ENCODE measurements at regions not wholly inside any gene's neighbourhood (a gene's known extent, or its start where the extent isn't known, plus 50 kb on each side); places are given as distances from the start of the nearest gene placed in this dataset.

DNA sequence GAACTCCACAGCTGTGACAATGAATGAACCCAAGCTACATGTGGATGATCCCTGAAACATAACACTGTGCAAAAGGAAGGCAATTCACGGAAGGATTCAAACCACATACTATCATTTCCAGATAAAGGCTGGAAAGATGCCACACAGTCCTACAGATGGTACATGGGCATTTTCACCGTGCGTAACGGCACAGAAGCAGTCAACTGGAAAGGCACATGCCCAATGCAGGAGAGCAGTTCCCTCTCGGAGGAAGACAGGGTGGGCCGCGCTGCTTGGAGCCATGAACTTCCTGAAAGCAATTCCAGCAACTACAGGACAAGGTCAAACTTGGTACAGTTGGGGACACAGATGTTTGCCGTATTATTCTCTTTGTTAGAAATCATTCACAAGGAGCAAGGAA is 103.7 kb downstream of the SHANK2 start:
- peak overlapping the region; percentile 66 to 96 for H3K27ac Mint-ChIP-seq
- ATAC-seq (no peak), DNase-seq (no peak)
- no peak overlapping the region for H3K4me3 Mint-ChIP-seq
- H3K9me3 Mint-ChIP-seq = no peaks in the 10 kb centered on the region
- peaks cover 58% of the 10 kb centered on the region for H3K27me3 Mint-ChIP-seq
- peaks cover 8% of the 10 kb centered on the region for H3K4me1 Mint-ChIP-seq

DNA sequence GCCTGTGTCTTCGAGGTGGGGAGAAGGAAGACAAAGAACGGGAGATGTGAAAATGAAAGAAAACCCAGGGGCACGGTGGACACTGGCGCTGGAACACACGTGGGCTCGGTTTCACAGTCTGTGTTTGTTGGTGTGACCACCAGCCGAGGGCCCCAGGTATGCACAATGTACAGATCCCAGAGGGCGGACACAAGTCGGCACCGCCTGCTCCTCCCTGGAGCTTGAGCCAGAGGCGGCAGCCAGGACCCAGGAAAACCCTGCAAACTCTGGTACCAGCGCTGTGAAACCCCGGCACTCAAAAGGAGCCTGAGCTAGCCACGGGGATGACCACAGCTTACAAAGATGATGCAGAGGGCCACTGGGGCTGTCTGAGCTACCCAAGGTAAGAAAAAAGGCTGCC is 105.0 kb downstream of the SHANK2 start:
- H3K9me3 Mint-ChIP-seq = no peaks in the 10 kb centered on the region
- peaks cover 2% of the 10 kb centered on the region for H3K4me1 Mint-ChIP-seq

DNA sequence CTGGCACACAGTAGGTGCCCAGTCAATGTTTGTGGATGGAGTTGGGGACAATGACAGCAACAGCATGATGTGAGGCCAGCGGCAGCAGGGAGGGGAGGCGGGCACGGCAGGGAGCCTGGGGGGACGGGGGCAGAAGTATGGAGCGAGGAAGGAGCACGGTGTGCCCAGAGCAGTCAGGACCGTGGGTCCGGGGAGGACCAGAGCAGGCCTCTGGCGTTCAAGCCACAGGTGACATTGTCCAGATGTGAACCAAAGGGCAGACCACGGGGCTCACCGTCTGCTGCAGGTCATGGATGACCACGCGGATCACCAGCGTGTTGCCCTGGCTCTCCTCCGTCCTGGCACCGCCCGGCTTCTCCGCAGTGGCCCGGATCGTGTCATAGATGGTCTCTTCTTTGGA is 105.5 kb downstream of the SHANK2 start:
- no peak overlapping the region for H3K27ac Mint-ChIP-seq
- H3K4me3 Mint-ChIP-seq = no peak overlapping the region
- no peaks in the 10 kb centered on the region for H3K9me3 Mint-ChIP-seq
- peaks cover 42% of the 10 kb centered on the region for H3K27me3 Mint-ChIP-seq
- DNase-seq = no peak
- ATAC-seq = no peak
- H3K4me1 Mint-ChIP-seq = no peaks in the 10 kb centered on the region

More for the DNA sequence above, 105.0 kb downstream of the SHANK2 start:
- H3K27ac Mint-ChIP-seq = no peak overlapping the region
- peaks cover 45% of the 10 kb centered on the region for H3K27me3 Mint-ChIP-seq
- no peak overlapping the region for H3K4me3 Mint-ChIP-seq
- DNase-seq = no peak
- no peak for ATAC-seq

- H3K27me3 Mint-ChIP-seq = peaks cover 36% of the 10 kb centered on the region
Observed at GRCh38 chr11:71145988-71146824, 106.2 kb downstream of the SHANK2 start.

DNA sequence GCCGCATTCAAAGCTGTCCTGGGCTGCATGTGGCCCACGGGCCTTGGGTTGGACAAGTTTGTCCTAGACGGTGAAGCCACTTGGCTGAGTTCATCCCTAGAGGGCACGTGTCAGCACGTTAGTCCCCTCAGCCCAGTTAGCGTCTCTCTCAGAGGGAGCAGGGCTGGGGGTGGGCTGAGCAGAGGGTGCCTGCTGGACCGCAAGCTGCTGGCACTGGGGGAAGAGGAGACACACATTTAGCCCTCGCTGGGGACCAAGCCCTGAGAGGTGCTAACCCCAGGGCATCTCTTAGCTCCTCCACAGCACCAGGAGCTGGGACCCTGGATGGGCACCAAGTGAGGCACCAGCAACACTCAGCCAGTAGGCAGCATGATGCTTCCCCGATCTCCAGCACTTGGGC is 107.0 kb downstream of the SHANK2 start:
- H3K27ac Mint-ChIP-seq = no peak overlapping the region
- no peak overlapping the region for H3K4me3 Mint-ChIP-seq
- no peaks in the 10 kb centered on the region for H3K9me3 Mint-ChIP-seq
- no peak for DNase-seq
- no peak for ATAC-seq
- H3K27me3 Mint-ChIP-seq = peaks cover 29% of the 10 kb centered on the region
- no peaks in the 10 kb centered on the region for H3K4me1 Mint-ChIP-seq

More at GRCh38 chr11:71145988-71146824, 106.2 kb downstream of the SHANK2 start:
- no peaks in the 10 kb centered on the region for H3K9me3 Mint-ChIP-seq
- DNase-seq (no peak), ATAC-seq (no peak)
- H3K4me1 Mint-ChIP-seq = no peaks in the 10 kb centered on the region
- H3K4me3 Mint-ChIP-seq = no peak overlapping the region
- H3K27ac Mint-ChIP-seq = no peak overlapping the region

- DNase-seq (no peak), ATAC-seq (no peak)
- H3K4me3 Mint-ChIP-seq = no peak overlapping the region
- H3K27me3 Mint-ChIP-seq = peaks cover 29% of the 10 kb centered on the region
- no peaks in the 10 kb centered on the region for H3K4me1 Mint-ChIP-seq
- H3K27ac Mint-ChIP-seq = peak overlapping the region in 1 of 2 donors; percentile 29
- no peaks in the 10 kb centered on the region for H3K9me3 Mint-ChIP-seq
Observed at GRCh38 chr11:71144736-71145135, 107.6 kb downstream of the SHANK2 start.

DNA sequence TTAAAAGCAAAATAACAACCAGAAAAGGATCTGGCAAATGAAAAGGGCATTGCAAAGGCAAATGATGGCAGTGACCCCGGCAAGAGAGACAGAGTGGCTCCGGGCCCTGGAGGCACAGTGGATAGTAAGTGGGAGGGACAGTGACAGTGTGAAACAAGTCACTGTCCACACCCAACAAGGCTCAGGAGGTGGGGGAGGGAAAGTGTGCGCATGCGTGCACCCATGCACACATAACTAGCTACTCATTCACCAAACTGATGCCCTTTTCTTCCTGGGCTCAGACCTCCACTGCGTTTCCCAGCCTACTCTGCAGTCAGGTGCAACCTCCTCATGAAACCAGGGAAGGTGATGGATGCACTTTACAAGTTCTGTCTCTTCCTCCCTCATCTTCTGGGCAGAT is 108.4 kb downstream of the SHANK2 start:
- Mint-ChIP-seq H3K4me1 (no peaks in the 10 kb centered on the region), H3K4me3 (no peak overlapping the region), H3K9me3 (no peaks in the 10 kb centered on the region), H3K27ac (no peak overlapping the region), H3K27me3 (peaks cover 26% of the 10 kb centered on the region)
- DNase-seq (no peak), ATAC-seq (no peak)

- DNase-seq = no peak
- no peak for ATAC-seq
- no peaks in the 10 kb centered on the region for H3K9me3 Mint-ChIP-seq
- H3K4me1 Mint-ChIP-seq = no peaks in the 10 kb centered on the region
- peaks cover 7% of the 10 kb centered on the region for H3K27me3 Mint-ChIP-seq
- H3K4me3 Mint-ChIP-seq = no peak overlapping the region
- H3K27ac Mint-ChIP-seq = no peak overlapping the region
Observed at GRCh38 chr11:71140206-71140919, 112.0 kb downstream of the SHANK2 start.

GRCh38 chr11:71139516-71140205 is 112.7 kb downstream of the SHANK2 start:
- Mint-ChIP-seq H3K27ac (no peak overlapping the region), H3K4me1 (no peaks in the 10 kb centered on the region), H3K27me3 (peaks cover under 1% of the 10 kb centered on the region), H3K9me3 (no peaks in the 10 kb centered on the region), H3K4me3 (no peak overlapping the region)
- DNase-seq (no peak), ATAC-seq (no peak)

- Mint-ChIP-seq H3K27ac (no peak overlapping the region), H3K27me3 (no peaks in the 10 kb centered on the region), H3K4me3 (no peak overlapping the region), H3K9me3 (no peaks in the 10 kb centered on the region), H3K4me1 (no peaks in the 10 kb centered on the region)
- ATAC-seq = no peak
- DNase-seq = no peak
Observed at GRCh38 chr11:71138737-71139425, 113.5 kb downstream of the SHANK2 start.

DNA sequence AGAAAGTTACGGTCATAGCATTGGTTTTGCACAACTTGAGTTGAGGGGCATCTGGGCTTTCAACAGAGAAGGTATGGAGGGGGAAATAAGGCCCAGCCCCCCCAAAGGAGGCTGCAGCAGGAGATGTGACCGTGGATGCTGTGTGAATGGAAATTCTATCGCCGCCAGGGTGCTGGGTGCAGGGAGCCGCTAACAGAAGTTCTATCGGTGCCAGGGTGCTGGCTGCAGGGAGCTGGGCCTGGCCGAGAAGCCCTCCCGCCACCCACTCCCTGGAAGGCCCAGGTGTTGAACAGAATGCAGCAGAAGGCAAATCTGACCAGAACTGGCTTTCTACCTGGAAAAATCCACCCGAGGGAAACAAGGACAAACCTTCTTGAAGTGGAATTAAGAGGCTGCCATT is 115.0 kb downstream of the SHANK2 start:
- DNase-seq = no peak
- no peaks in the 10 kb centered on the region for H3K9me3 Mint-ChIP-seq
- H3K4me3 Mint-ChIP-seq = no peak overlapping the region
- H3K27ac Mint-ChIP-seq = peak overlapping the region in 1 of 2 donors; percentile 49
- H3K4me1 Mint-ChIP-seq = no peaks in the 10 kb centered on the region
- ATAC-seq = no peak
- H3K27me3 Mint-ChIP-seq = no peaks in the 10 kb centered on the region

GRCh38 chr11:71136095-71136845 is 116.1 kb downstream of the SHANK2 start:
- no peak for ATAC-seq
- no peaks in the 10 kb centered on the region for H3K27me3 Mint-ChIP-seq

DNA sequence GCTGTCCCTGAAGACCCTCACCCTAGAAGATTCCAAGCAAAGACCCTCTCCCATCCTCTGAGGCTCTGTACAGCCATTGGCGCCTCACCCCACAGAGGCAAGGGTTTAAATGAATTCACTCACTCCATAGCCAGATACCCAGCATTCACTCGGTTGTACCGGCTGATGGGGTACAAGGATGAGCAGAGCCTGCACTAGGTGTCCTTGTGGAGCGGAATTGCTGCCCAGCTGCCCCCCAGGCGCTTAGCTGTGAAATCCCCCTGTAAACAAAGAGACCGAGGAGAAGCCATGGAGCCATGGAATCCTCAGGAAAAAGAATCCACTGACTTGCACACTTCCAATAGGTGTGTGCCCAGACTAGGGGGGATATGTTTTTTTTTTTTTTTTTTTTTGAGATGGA is 117.3 kb downstream of the SHANK2 start:
- H3K4me3 Mint-ChIP-seq = no peak overlapping the region
- H3K4me1 Mint-ChIP-seq = no peaks in the 10 kb centered on the region
- no peak overlapping the region for H3K27ac Mint-ChIP-seq
- ATAC-seq (no peak), DNase-seq (no peak)
- H3K27me3 Mint-ChIP-seq = no peaks in the 10 kb centered on the region
- H3K9me3 Mint-ChIP-seq = no peaks in the 10 kb centered on the region

More at GRCh38 chr11:71136095-71136845, 116.1 kb downstream of the SHANK2 start:
- Mint-ChIP-seq H3K27ac (no peak overlapping the region), H3K4me3 (no peak overlapping the region), H3K9me3 (no peaks in the 10 kb centered on the region), H3K4me1 (no peaks in the 10 kb centered on the region)
- no peak for DNase-seq

- Mint-ChIP-seq H3K4me3 (no peak overlapping the region), H3K4me1 (no peaks in the 10 kb centered on the region), H3K27me3 (no peaks in the 10 kb centered on the region), H3K9me3 (no peaks in the 10 kb centered on the region), H3K27ac (no peak overlapping the region)
- ATAC-seq (no peak), DNase-seq (no peak)
Observed at GRCh38 chr11:71133946-71134345, 118.4 kb downstream of the SHANK2 start.

DNA sequence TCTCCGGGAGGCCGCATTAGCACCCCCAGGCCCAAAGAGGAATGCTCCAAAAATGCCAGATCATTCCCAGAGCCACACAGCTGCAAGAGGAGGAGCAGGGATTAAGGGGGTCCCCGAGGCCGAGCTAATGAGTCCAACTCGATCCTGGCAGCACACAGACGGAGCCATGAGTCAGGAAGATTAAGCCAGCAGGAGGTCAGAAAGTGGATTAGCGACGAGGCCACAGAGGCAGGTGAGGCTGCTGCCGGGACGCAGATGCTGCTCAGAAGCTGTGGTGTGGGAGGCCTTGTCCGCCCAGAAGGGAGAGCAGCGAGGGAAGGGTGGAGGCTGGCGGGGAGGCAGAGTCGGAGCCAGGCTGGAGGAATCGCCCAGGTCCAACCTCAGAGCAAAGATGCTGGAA is 120.5 kb downstream of the SHANK2 start:
- Mint-ChIP-seq H3K4me1 (no peaks in the 10 kb centered on the region), H3K27me3 (peaks cover 8% of the 10 kb centered on the region), H3K4me3 (no peak overlapping the region), H3K9me3 (no peaks in the 10 kb centered on the region), H3K27ac (no peak overlapping the region)
- no peak for DNase-seq
- no peak for ATAC-seq
